ENCODE measurements at regions not wholly inside any gene's neighbourhood (a gene's known extent, or its start where the extent isn't known, plus 50 kb on each side); places are given as distances from the start of the nearest gene placed in this dataset.

DNA sequence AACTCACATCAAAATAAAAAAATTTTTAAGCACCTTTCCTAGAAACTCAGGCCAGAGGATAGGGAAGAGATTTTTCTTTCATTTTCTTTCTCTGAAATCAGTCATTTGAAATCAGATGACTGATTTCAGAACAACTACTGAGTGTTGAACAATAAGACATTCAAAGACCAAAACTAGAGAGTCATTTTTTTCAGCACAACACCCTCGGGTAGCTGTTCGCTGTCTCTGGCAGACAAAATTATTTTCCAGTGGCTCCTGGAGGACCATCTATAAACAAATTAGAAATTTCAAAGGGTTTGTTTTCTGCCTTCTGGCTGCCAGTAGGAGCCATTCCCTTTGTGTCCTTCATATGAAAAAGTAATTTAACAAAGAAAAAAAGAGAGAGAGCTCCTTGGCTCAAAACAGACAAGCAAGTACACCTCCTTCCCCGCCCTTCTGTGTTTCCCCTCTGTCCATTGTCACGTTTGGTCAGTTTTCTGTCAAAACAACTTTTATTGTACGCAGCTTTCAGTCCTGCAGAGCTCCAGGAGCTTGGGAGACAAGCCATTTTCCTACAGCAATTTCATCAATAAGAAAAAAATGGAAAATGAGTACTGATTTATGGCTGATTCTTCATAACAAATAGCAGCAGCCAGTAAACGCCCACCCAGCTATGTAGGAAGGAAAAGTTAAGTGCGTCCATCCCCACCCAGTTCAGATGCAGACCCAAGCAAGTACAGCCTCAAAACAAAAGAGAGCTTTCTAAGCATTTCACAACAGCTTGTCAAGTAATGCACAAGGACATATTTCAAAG lies 405.2 kb downstream of the ZNF608 start:
- no peak for TF ChIP-seq EZH2 (IDR thresholded peaks at IDR 0.05; ENCODE audit: borderline replicate concordance, insufficient read depth, low read depth, low read length, poor library complexity, severe bottlenecking)
- TF ChIP-seq, protein P1, sequence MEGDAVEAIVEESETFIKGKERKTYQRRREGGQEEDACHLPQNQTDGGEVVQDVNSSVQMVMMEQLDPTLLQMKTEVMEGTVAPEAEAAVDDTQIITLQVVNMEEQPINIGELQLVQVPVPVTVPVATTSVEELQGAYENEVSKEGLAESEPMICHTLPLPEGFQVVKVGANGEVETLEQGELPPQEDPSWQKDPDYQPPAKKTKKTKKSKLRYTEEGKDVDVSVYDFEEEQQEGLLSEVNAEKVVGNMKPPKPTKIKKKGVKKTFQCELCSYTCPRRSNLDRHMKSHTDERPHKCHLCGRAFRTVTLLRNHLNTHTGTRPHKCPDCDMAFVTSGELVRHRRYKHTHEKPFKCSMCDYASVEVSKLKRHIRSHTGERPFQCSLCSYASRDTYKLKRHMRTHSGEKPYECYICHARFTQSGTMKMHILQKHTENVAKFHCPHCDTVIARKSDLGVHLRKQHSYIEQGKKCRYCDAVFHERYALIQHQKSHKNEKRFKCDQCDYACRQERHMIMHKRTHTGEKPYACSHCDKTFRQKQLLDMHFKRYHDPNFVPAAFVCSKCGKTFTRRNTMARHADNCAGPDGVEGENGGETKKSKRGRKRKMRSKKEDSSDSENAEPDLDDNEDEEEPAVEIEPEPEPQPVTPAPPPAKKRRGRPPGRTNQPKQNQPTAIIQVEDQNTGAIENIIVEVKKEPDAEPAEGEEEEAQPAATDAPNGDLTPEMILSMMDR (IDR thresholded peaks at IDR 0.05) = no peak
